Fibroblast of the aortic adventitia (primary cell): ENCODE measurements at regions not wholly inside any gene's neighbourhood (a gene's known extent, or its start where the extent isn't known, plus 50 kb on each side); places are given as distances from the start of the nearest gene placed in this dataset. TPM values are rescaled to one million over a fixed set of nuclear protein-coding genes. Genes with fewer than 3 reads are reported as not detected.

Experiments used
- DNase-seq: peaks from one replicate; pipeline ENCODE4 v3.0.0-alpha.2; 2010; ENCODE audit warnings: low read depth
- H3K4me3 ChIP-seq: 2 replicates; pipeline ENCODE4 v1.5.1; 2011; ENCODE audit warnings: low read depth, mild to moderate bottlenecking, control low read depth, low read length, moderate library complexity
- CTCF ChIP-seq: IDR thresholded peaks from 2 replicates; pipeline ENCODE4 v1.5.1; 2011; ENCODE audit warnings: mild to moderate bottlenecking, low read length, control low read depth, inconsistent platforms; ENCODE audit not compliant: insufficient read depth
- small RNA-seq: library from RNA; depleted of rRNA; stranded (forward); fragments of <200 nt; gene quantifications from one replicate; pipeline ENCODE3, GENCODE V24; 2012

DNA sequence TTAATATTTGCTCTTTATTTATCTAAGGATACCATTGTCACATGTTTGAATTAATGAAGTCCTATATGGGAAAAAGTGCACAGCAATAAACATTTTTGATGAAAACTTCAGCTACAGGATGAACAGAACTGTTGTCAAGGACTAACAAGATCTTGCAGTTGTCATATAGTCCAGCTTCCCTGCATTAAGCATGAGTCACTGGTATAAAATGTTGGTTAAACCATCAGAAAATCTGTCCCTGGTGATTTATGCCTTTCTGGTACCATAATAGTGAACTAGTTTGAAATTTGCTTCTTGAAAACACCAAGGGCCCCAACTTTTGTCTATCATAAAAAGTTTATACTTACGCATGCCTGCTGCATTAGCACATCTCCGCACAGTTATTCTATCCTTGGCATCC lies 60.4 kb upstream of the RSPO3 start:
- no peak overlapping the region for H3K4me3 ChIP-seq
- no peak for TF ChIP-seq CTCF
- DNase-seq = peak; percentile 30

DNA sequence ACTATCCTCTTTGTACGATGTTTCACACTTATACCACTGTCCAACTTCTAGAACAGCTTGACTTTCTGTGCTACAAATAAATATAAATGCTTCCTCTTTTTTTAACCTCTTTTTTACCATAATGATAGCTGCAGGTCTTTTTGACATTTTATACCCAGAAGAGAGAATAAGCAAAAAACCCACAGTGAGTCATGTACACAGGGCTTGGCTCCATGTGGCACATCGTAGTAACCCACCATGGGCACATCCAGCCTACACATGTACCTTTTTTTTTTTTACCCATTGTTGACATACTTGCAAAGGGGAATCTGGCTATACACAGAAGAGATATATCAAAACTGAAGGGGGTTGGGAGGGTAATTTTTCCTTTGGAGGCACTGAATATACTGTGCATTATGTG lies 59.5 kb upstream of the RSPO3 start:
- no peak for TF ChIP-seq CTCF
- no peak overlapping the region for H3K4me3 ChIP-seq
- DNase-seq = no peak

Small RNA genes in the stretch of these regions (small RNA-seq; reads per million reads assigned to genes)
- 0.45 reads per million for gene MIR588
- gene RNU6-200P = not detected
